ENCODE measurements at regions not wholly inside any gene's neighbourhood (a gene's known extent, or its start where the extent isn't known, plus 50 kb on each side); places are given as distances from the start of the nearest gene placed in this dataset.
"Not testable (repeated sequence)": the region's sequence is repeated elsewhere in the genome, so short reads cannot be mapped to it uniquely, and the experiment has no call there.

DNA sequence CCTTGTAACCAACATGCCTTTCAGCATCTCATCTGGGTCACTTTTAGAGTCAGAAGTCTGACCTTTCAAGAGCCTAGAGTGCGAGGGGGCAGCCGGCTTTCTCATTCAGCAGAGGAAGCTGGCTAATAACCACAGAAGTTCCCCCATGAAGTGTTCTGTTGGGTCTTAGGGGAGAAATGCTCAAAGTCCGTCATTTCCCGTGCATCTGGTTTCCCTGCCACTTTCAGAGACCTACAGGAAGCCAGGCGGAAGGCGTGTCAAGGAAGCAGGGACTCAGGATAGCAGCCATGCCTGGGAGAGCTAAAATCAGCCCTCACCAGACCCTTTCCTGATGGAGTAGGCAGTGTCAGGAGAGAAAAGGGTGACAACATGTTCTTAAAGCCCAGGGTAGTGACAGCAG lies 301.8 kb upstream of the ID2 start:
- no peaks in the 10 kb centered on the region for H3K27me3 ChIP-seq
- no peaks in the 10 kb centered on the region for H3K4me1 ChIP-seq
- DNase-seq, result peak in 1 of 2 donors; percentile 22
- no peaks in the 10 kb centered on the region for H3K9me3 ChIP-seq
- peak overlapping the region in 1 of 2 donors; percentile 49 for H3K27ac ChIP-seq
- no peaks in the 10 kb centered on the region for H3K36me3 ChIP-seq
- TF ChIP-seq, protein P1, sequence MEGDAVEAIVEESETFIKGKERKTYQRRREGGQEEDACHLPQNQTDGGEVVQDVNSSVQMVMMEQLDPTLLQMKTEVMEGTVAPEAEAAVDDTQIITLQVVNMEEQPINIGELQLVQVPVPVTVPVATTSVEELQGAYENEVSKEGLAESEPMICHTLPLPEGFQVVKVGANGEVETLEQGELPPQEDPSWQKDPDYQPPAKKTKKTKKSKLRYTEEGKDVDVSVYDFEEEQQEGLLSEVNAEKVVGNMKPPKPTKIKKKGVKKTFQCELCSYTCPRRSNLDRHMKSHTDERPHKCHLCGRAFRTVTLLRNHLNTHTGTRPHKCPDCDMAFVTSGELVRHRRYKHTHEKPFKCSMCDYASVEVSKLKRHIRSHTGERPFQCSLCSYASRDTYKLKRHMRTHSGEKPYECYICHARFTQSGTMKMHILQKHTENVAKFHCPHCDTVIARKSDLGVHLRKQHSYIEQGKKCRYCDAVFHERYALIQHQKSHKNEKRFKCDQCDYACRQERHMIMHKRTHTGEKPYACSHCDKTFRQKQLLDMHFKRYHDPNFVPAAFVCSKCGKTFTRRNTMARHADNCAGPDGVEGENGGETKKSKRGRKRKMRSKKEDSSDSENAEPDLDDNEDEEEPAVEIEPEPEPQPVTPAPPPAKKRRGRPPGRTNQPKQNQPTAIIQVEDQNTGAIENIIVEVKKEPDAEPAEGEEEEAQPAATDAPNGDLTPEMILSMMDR (IDR thresholded peaks at IDR 0.05), result no peak
- intact Hi-C loops (cut with DNase I; ENCODE audit: low total_unique reads), result no loop called here
- H3K4me3 ChIP-seq, result no peak overlapping the region

DNA sequence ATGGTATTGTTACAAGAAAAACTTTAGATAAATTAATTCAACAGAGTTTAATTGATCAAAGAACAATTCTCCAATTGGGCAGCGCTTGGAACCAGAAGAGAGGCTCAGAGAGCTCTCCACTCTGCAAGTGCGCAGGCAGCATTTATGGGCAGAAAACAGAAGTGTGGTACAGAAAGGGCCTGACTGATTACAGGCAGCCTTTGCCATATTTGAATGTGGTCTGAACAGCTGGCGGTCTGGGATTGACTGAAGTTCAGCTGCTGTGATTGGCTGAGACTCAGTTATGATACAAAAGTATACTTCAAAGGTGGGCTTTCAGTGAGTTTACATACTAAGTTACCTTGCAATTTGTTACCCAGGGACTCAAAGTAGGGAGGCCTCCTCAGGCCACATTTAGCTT lies 301.3 kb upstream of the ID2 start:
- DNase-seq, result no peak
- intact Hi-C loops (cut with DNase I; ENCODE audit: low total_unique reads), result no loop called here
- H3K27ac ChIP-seq, result peak overlapping the region in 1 of 2 donors; percentile 41
- no peaks in the 10 kb centered on the region for H3K4me1 ChIP-seq
- no peak for TF ChIP-seq POLR2A (IDR thresholded peaks at IDR 0.05)
- TF ChIP-seq, protein P1 (IDR thresholded peaks at IDR 0.05), result no peak
- no peak overlapping the region for H3K4me3 ChIP-seq
- no peaks in the 10 kb centered on the region for H3K36me3 ChIP-seq
- no peaks in the 10 kb centered on the region for H3K9me3 ChIP-seq
- H3K27me3 ChIP-seq, result no peaks in the 10 kb centered on the region

DNA sequence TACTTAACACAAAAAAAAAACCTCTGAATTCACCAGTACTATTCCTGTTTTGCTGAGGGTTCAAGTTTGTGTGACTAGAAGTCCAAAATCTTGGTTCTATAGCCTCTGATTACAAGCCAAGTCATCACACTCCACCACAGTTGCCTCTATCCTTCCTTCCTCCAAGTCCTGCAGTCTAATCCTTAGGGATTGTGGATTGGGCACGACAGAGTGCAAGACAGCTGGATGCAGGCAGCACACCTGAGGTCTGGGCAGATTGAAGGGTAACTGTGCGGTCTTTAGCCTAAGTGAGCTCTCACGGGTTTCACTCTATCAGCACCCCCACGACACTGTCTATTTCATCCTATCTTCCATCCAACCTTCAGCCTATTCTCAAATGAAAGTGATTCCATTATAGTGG lies 299.4 kb upstream of the ID2 start:
- H3K4me1 ChIP-seq, result no peaks in the 10 kb centered on the region
- TF ChIP-seq POLR2A (IDR thresholded peaks at IDR 0.05), result no peak
- TF ChIP-seq, protein P1 (IDR thresholded peaks at IDR 0.05), result no peak
- H3K36me3 ChIP-seq, result no peaks in the 10 kb centered on the region
- H3K9me3 ChIP-seq, result no peaks in the 10 kb centered on the region
- no peaks in the 10 kb centered on the region for H3K27me3 ChIP-seq
- intact Hi-C loops (cut with DNase I; ENCODE audit: low total_unique reads), result no loop called here
- no peak for DNase-seq
- no peak overlapping the region for H3K4me3 ChIP-seq
- no peak overlapping the region for H3K27ac ChIP-seq

DNA sequence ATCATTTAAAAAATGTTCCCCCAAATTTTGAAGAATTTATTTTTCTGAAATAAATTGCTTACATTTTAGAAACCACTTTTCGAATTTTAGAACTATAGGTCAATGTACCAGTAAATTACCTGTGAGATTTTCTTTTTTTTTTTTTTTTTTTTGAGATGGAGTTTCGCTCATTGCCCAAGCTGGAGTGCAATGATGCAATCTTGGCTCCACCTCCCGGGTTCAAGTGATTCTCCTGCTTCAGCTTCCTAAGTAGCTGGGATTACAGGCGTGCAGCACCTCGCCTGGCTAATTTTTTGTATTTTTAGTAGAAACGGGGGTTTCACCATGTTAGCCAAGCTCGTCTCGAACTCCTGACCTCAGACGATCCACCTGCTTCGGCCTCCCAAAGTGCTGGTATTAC lies 295.1 kb upstream of the ID2 start:
- H3K9me3 ChIP-seq; intact Hi-C loops (cut with DNase I; ENCODE audit: low total_unique reads); H3K36me3 ChIP-seq; H3K4me3 ChIP-seq; DNase-seq; H3K27me3 ChIP-seq; H3K4me1 ChIP-seq; H3K27ac ChIP-seq: not testable (repeated sequence)

DNA sequence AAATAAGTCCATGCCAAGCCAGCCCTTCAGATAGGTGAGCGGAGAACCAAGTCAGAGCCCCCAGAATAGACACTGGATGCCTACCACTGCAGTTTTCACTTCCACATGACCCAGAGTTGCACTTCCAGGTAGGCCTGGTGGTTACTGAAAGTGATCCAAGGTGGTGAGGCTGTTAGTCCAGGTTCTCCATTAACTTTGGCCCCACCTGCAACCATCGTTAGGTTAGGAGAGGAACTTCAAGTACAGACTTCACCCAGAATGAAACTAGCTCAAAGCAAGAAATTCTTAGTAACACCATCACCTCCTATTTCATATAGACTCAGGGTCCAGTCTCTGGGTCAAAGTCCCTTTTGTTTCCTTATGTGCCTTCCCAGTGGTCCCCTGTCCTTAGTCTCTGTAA lies 293.1 kb upstream of the ID2 start:
- intact Hi-C loops (cut with DNase I; ENCODE audit: low total_unique reads), result no loop called here
- H3K9me3 ChIP-seq, result no peaks in the 10 kb centered on the region
- H3K27ac ChIP-seq, result no peak overlapping the region
- no peaks in the 10 kb centered on the region for H3K27me3 ChIP-seq
- TF ChIP-seq, protein P1 (IDR thresholded peaks at IDR 0.05), result no peak
- TF ChIP-seq POLR2A (IDR thresholded peaks at IDR 0.05), result no peak
- no peak overlapping the region for H3K4me3 ChIP-seq
- no peaks in the 10 kb centered on the region for H3K36me3 ChIP-seq
- no peaks in the 10 kb centered on the region for H3K4me1 ChIP-seq
- DNase-seq, result no peak

DNA sequence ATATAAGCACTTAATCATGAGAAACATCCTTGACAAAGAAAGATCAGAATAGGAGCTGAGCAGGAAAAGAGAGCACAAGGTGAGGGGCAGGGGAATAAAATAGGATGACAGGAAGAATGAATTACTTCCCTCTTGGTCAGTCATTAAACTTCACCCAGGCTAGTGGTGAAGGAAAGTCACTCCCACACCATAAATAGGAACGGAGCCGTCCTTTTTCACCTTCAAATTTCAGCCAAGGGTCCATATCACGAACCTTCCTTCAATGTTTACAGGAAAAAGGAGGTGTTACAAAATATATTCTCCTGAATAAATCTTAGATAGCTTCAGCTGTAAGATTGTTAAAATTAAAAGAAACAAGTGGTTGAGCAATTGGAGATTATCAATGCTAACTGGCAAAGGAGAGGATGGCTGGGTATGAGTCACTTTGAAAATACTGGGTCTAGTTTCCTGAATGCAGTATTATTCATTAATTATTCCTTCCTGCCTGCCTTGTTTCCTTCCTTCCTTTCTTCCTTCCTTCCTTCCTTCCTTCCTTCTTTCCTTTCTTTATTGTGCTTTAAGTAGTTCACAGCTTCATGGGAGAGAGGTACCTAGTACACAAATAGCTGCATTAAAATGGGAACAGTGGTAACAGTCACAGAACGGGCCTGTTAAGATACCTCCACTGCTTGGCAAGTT lies 292.3 kb upstream of the ID2 start:
- Histone ChIP-seq H3K4me1 (no peaks in the 10 kb centered on the region), H3K9me3 (no peaks in the 10 kb centered on the region), H3K27me3 (no peaks in the 10 kb centered on the region), H3K27ac (no peak overlapping the region), H3K4me3 (no peak overlapping the region), H3K36me3 (no peaks in the 10 kb centered on the region)
- intact Hi-C loops (cut with DNase I; ENCODE audit: low total_unique reads), result no loop called here
- no peak for TF ChIP-seq POLR2A (IDR thresholded peaks at IDR 0.05)
- TF ChIP-seq, protein P1 (IDR thresholded peaks at IDR 0.05), result no peak
- DNase-seq, result no peak
